Raji (cell line): ENCODE measurements at regions not wholly inside any gene's neighbourhood (a gene's known extent, or its start where the extent isn't known, plus 50 kb on each side); places are given as distances from the start of the nearest gene placed in this dataset.

Source experiments
- POLR2A ChIP-seq: IDR thresholded peaks from 2 replicates; pipeline ENCODE4 v1.6.1; 2011; ENCODE audit warnings: low read depth, low read length, control low read depth; ENCODE audit not compliant: insufficient read depth

DNA sequence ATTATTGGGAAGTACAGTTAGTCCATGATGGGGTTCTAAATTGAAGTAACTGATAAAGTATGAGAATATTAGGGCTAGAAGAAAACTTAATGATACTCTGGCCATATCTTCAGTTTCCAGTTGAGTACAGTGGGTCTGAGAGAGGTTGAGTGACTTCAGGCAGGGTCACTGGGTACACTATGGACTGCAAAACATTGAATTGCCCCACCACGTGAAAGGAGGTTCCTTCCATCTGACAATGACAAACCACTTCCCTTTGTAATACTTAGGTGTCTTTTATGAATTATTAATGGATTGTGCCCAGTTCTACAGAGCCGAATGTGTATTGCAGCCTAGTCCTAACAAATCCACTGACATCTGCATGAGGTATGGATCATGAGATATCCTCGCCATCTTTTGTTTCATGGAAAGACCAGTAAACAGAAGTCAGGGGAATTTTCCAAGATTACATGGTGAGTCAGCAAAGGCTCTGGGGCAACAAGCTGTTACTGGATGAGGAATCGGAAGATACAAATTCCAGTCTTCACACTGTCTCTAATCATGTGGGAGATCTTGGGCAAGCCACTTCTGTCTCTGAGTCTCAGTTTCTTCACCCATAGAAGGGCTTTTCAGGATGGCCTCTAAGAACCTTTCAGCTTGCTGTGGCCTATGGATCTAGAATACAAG, 66.5 kb upstream of the BCL6 start:
- no peak for TF ChIP-seq POLR2A

DNA sequence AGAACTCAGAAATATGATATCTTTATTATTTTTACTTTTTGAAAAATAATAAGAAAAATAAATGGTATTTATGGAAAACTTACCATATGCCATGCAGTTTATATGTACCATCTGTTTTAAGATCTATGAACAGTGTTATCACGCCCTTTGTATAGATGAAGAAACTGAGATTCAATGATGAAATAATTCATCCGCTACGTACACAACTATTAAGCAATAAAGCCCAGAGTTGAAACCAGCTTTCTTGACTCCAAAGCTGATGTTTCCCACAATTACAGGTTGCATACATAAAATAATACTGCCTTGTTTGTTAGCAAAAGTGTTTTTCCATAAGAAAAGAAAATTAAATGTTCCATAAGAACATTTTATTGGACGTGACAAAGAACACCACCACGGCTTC, 67.2 kb upstream of the BCL6 start:
- no peak for TF ChIP-seq POLR2A

DNA sequence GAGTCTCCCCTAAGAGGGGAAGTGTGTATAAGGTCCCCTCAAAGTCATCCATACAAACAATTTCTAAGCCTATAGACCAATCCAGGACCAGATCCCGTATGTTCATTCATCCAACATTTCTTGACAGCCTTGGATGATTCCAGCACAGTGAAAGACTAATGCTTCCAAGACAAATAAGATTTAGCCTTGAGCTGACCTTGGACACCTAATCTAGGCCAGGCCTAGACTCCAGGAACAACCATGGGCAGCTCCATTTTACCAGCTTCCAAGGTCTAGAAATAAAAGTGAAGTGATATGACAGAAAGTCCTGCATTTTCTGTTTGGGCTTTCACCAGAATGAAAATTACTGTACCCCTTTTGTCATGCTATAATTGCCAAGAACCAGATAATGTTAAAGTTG, 67.9 kb upstream of the BCL6 start:
- no peak for TF ChIP-seq POLR2A

DNA sequence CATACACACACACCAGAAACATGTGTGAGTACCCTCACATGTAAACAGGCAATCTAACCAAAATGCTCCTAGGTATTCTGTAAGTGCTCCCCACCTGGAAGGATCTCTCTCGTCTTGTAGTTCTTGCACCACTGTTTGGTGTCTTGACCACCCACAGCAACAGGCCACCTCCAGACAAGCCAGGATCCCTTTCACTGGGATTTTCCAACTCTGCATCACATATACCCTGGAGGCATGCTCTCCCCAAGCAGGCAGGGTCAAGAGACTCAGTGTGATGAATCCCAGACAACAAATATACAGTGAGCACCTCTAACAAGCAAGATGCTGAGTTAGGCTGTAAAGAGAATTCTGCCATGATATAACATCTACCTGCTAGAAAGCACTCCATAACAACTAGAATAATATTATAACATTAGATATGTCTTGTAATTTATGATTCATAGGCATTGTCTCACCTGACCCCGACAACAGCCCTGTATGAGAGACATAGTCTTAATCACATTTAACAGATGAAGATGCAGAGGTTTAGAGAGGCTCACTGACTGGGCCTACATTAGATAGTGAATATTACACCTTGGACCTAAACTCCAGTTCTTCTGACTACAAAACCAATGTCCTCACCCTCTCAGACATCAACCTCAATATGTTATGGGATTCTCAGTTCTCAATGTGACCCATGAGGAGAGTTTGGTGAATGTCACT, 76.5 kb upstream of the BCL6 start:
- TF ChIP-seq POLR2A, result no peak

DNA sequence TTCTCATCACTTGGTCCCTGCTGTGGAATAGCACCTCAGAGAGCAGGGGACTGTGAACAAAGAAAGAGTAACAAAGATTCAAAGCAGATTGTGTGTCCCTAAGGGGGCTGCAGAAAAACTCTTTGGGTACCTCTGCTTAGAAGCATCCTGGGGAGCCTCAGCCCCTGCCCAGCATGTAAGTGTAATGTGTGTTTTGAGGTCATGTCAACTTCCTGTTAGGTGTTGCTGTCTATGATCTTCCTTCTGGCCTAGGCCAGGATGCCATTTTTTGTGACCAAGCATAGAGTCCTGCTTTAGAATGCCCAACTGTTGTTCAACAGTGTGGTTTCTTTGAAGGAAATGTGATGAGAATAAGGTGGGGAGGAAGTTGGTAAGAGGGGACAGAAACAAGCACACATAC, 77.1 kb upstream of the BCL6 start:
- TF ChIP-seq POLR2A, result no peak

DNA sequence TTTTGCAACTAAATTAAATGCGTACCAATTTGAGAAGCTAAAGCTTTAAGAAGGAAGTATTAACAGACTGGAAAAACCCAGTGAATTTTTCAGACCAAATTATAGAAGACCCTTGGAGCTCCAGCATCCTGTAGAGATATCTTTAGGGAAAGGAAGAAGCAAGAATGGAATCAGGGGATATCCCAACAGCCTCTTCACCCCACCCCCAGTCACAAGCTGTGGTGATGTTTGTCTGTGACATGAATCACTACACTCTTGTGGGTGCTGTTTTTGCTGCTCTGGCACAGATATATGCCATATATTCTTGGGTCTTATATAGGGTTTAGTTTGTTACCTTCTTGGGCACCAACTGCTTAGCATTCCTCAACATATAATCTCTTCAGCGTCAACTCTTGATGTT, 78.5 kb upstream of the BCL6 start:
- no peak for TF ChIP-seq POLR2A

DNA sequence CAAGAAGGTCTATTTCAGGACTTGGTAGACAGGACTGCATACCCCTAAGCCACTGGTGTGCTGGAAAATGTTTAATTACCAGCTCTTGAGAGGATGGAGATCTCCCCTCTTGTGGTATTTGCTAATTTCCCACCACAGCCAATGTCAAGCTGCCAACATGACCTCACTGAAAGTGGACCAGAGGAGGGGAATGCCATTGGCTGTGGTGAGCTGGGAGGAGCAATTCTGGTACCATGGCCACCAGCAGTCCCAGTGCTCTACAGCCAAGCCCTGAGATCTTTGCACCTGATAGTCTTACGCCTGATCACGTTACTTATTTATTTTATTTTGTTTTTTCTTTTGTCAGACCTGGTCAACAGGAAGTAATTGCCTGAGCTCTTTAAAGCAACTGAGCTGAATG, 82.5 kb upstream of the BCL6 start:
- TF ChIP-seq POLR2A, result no peak

DNA sequence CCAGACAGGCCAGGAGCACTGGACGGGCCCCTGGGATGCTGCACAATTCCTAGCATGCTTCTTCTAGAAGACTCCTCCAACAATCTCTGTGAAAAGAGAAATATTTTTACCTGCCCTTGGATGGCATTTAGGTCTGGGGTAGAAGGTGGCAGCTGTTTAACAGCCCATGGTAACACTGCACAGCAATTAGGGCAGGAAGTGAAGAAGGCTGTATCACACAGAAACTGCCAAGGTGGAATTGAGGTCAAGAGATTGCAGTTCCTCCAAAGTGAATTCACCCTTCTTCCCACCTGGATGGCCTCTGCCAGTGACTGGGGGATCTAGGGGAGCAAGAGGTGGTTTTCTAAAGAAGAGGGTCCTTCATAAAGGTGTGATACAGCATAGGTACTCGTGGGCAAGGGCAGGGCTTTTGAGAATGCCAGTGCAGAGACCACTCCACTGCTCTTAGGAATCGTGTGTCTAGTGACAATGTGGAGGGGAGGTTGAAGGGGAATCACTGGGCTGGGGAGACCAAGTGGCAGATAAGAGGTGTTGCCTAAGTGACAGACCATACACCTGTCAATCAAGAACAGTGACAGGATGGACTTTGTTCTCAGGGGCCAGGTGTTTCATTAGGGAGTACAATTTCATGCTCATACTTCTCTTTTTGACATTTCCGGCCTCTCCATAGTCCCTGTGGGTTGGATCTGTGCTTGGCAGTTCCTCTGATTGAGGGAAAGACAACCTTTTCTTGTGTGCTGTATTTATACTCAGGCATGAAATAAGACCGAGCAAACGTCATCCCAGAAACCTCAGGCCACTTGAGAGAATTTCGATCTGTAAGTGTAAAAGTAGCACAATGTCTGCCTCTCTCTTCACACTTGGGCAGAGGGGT, 83.5 kb upstream of the BCL6 start:
- TF ChIP-seq POLR2A, result no peak

DNA sequence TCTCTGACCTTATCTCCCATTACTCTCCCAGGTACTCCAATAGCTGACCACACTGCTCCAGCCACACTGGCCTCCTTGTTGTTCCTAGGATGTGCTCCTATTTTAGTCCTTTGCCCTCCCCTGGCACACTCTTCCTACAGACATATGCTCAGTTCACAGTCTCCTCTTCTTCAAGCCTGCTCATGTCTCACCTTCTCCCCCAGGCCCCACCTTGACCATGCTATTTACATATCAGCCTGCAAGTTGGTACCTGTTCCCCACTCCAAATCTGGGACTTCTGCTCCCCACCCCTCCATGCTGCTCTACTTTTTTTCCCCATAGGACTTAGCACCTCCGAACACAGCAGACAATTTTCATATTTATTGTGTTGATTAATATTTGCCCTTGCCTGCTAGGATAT, 84.9 kb upstream of the BCL6 start:
- TF ChIP-seq POLR2A, result no peak

DNA sequence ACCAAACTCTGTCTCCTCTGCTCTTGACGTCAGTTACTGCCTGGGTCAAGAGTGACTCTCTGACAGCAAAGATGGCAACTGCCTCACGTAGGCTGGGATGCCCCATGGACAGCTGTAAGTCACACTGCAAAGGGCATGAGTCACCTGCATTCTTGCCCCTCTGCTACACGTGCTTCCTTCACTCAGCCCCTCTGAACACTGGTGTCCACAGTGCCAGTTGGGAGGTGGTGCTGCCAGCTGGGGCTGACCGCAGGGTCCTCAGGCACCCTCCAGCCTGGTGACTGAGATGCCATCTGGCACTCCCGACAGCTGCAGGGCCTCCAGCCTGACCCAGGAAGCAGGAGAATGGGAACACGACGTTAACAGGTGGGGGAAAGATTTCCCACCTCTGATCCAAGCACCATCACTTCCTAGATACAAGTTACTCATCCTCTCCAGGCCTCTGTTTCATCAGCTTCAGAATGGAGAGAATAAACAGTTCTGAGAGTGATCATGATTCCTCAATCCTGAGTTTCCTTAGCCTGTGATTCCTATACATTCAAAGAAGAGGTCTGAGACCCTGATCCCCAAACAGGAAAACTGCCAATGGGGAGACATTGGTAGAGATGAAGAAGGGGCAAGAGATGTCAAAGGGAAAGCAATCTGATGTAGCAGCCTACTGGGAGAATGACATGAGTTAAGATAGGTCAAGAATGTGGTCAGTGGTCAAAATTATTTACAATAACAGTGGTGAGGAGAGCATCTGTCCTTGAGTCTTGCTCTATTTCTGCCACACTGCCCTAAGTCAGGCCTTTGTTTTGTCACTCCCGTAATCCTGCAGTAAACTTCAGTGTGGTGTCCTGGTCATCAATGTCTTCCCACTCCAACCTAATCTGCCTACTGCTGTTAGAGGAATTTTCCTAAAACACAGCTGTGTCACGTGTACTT, 86.1 kb upstream of the BCL6 start:
- no peak for TF ChIP-seq POLR2A

DNA sequence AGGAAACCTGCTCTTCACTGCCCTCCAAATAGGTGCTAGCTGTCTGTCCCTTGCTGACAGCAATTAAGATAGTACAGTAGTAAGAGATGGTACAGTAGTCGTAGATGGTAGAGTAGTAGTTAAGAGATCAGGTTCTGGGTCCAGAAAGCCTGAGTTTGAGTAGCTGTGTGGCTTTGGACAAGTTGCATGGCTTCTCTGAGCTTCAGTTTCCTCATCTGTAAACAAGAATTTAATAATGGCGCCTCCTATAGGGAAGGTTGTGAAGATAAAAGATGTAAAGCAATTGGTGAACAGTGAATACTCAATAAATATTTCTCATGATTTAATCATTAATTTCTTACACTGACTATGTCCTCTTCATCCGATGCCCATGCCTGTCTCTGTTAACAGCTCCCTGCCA, 86.9 kb upstream of the BCL6 start:
- no peak for TF ChIP-seq POLR2A

DNA sequence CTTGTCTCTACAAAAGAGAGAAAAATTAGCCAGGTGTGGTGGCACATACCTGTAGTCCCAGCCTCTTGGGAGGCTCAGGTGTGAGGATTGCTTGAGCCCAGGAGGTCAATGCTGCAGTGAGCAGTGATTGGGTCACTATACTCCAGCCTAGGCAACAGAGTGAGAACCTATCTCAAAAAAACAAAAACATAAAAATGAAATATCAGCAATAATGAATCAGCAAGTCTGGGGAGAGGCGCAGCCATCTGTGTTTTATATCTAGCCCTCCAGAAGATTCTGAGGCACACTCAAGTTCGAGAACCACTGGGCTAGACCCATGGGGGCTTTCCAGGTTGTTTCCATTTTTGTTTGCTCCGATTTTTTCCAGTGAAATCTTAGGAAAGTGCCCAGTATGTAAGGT, 88.1 kb upstream of the BCL6 start:
- no peak for TF ChIP-seq POLR2A

DNA sequence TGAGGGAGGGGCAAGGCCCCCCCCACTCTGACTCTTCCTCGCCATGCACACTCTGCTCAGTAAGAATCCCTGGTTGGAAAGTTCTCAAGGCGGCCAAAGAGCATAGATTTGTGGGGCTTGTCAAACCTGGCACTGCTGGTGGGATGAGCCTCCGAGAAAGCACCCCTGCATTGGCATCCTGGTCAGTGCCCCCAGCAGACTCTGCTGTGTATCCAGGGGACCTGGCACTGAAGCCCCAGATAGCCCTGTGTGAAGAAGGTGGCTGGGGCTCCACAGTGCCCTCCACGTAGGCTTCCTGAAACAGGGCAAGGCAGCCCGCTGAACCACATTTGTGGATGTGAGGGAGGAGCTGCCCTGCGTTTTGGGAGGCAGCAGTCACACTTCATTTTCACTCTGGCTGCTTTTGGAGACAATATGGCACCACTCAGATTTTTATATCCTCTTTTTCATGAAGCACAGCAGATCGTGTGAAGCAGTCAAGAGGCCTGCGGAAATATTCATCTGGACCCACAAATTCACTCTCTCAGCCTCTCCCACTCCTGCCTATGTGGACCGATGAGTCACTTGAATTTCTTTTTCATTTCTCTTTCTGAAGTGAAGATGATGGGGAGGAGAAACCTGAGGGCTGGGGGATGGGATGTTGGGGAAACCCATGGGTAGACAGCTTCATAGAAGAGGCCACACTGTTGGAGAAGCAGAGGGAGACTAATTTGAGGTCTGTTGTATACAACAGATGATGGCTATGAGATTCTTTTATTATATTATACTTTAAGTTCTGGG, 88.7 kb upstream of the BCL6 start:
- no peak for TF ChIP-seq POLR2A
